Psoas muscle (tissue), 7 donors: ENCODE measurements at regions not wholly inside any gene's neighbourhood (a gene's known extent, or its start where the extent isn't known, plus 50 kb on each side); places are given as distances from the start of the nearest gene placed in this dataset.

Experiments used
- ATAC-seq, 4 donors: fragments of 200-7000 bp; cut with Tn5 transposase; one replicate each; pipeline ENCODE4 v1.9.1; 2020; ENCODE audit warnings: moderate library complexity in 3 of 4, mild to moderate bottlenecking in 2 of 4
- DNase-seq, 2 donors: peaks; one replicate each; pipeline ENCODE4 v3.0.0-alpha.2; 2020
- H3K27ac ChIP-seq: fragments of 200-600 bp; one replicate; pipeline ENCODE4 v1.8.0; 2022
- H3K27me3 ChIP-seq, 3 donors: fragments of 200-600 bp in 1 of 3; one replicate each; pipeline versions ENCODE4 v1.6.1 to v1.8.0; 2013 to 2022; ENCODE audit warnings: low read length in 2 of 3, mild to moderate bottlenecking in 2 of 3, moderate library complexity in 1 of 3; ENCODE audit not compliant: insufficient read depth in 3 of 3
- H3K36me3 ChIP-seq, 2 donors: fragments of 200-600 bp in 1 of 2; one replicate each; pipeline versions ENCODE4 v1.6.1 to v1.8.0; 2013 to 2022; ENCODE audit warnings: low read depth in 1 of 2, mild to moderate bottlenecking in 1 of 2, moderate library complexity in 1 of 2; ENCODE audit not compliant: insufficient read depth in 1 of 2
- H3K4me1 ChIP-seq: fragments of 200-600 bp; one replicate; pipeline ENCODE4 v1.8.0; 2022
- H3K4me3 ChIP-seq: fragments of 200-600 bp; one replicate; pipeline ENCODE4 v1.8.0; 2022; ENCODE audit warnings: mild to moderate bottlenecking
- H3K9me3 ChIP-seq: fragments of 200-600 bp; one replicate; pipeline ENCODE4 v1.8.0; 2022
- CTCF ChIP-seq: fragments of 200-600 bp; IDR thresholded peaks from one replicate; pipeline ENCODE4 v1.8.0; 2022; ENCODE audit warnings: antibody characterized with exemption
- WGBS, 3 donors: extraction: QIAGEN DNeasy Blood & Tissue Kit; methylation state at CpG; one replicate each; pipeline versions ENCODE4 v1.1.6 to v1.1.7; 2013; 5-methylcytosine and 5-hydroxymethylcytosine counted together
- intact Hi-C, 2 donors: fragments of 100-400 bp; cut with DNase I; formaldehyde crosslinking; loops; one replicate each; pipeline versions ENCODE4 v1.11.0 to v1.14.2; 2022
- donor health status: healthy with polysubstance abuse.
- donor health status: DM: no; HTN: no; CAD: no; lungs with moderate emphysema.
- donor health status: Bipolar disorder and iron deficiency.
- donor health status: healthy.
- donor health status: DM: yes; HTN: yes; CAD: no.
- donor health status: DM: no; HTN: no; CAD: no.
- donor health status: DM: yes; HTN: yes; CAD: no.

GRCh38 chr7:25536851-25537250, 308.6 kb upstream of the NPVF start:
- DNase-seq = no peak
- no peak for ATAC-seq
- Histone ChIP-seq H3K4me3 (no peak overlapping the region), H3K36me3 (no peaks in the 10 kb centered on the region), H3K27ac (no peak overlapping the region), H3K9me3 (no peaks in the 10 kb centered on the region), H3K4me1 (no peaks in the 10 kb centered on the region), H3K27me3 (peaks cover 0 to 1% (median 0%) of the 10 kb centered on the region in 3 donors)
- WGBS, 3 donors = 84 to 89% (median 86%) methylated on average over 4 of the region's 4 CpGs
- intact Hi-C loops = no loop called here
- no peak for TF ChIP-seq CTCF

- Histone ChIP-seq H3K9me3 (no peaks in the 10 kb centered on the region), H3K27ac (no peak overlapping the region), H3K36me3 (no peaks in the 10 kb centered on the region), H3K4me3 (no peak overlapping the region), H3K27me3 (peaks cover 0 to 1% (median 0%) of the 10 kb centered on the region in 3 donors), H3K4me1 (no peaks in the 10 kb centered on the region)
- no peak for ATAC-seq
- TF ChIP-seq CTCF = no peak
- DNase-seq = no peak
- WGBS, 3 donors = 56 to 68% (median 60%) methylated on average over 3 of the region's 3 CpGs
- intact Hi-C loops = no loop called here
Measured at GRCh38 chr7:25537662-25538375, 309.5 kb upstream of the NPVF start.

GRCh38 chr7:25541094-25541821, 313.0 kb upstream of the NPVF start:
- no peak for TF ChIP-seq CTCF
- intact Hi-C loops = no loop called here
- H3K4me3 ChIP-seq = no peak overlapping the region
- ATAC-seq (no peak), DNase-seq (no peak)
- 76 to 81% (median 77%) methylated on average over 6 of the region's 6 CpGs for WGBS, 3 donors
- H3K9me3 ChIP-seq = no peaks in the 10 kb centered on the region
- H3K4me1 ChIP-seq = no peaks in the 10 kb centered on the region
- H3K27me3 ChIP-seq = no peaks in the 10 kb centered on the region
- H3K36me3 ChIP-seq = no peaks in the 10 kb centered on the region
- H3K27ac ChIP-seq = no peak overlapping the region

- DNase-seq (no peak), ATAC-seq (no peak)
- H3K36me3 ChIP-seq = no peaks in the 10 kb centered on the region
- no peaks in the 10 kb centered on the region for H3K9me3 ChIP-seq
- 69 to 79% (median 74%) methylated on average over 3 of the region's 3 CpGs for WGBS, 3 donors
- no peak for TF ChIP-seq CTCF
- no peaks in the 10 kb centered on the region for H3K4me1 ChIP-seq
- H3K4me3 ChIP-seq = no peak overlapping the region
- no peak overlapping the region for H3K27ac ChIP-seq
- intact Hi-C loops = no loop called here
- H3K27me3 ChIP-seq = no peaks in the 10 kb centered on the region
Measured at GRCh38 chr7:25541877-25542276, 313.6 kb upstream of the NPVF start.
